Colonic mucosa (tissue), 4 donors: ENCODE measurements at regions not wholly inside any gene's neighbourhood (a gene's known extent, or its start where the extent isn't known, plus 50 kb on each side); places are given as distances from the start of the nearest gene placed in this dataset.

Source experiments
- DNase-seq: peaks from one replicate; pipeline ENCODE4 v3.0.0-alpha.2; 2020
- H3K27ac ChIP-seq: fragments of 200-600 bp; one replicate; pipeline ENCODE4 v1.8.0; 2021
- H3K27me3 ChIP-seq: fragments of 200-600 bp; one replicate; pipeline ENCODE4 v1.8.0; 2021
- H3K36me3 ChIP-seq: fragments of 200-600 bp; one replicate; pipeline ENCODE4 v1.8.0; 2021
- H3K4me1 ChIP-seq: fragments of 200-600 bp; one replicate; pipeline ENCODE4 v1.8.0; 2021; ENCODE audit warnings: mild to moderate bottlenecking
- H3K4me3 ChIP-seq: fragments of 200-600 bp; one replicate; pipeline ENCODE4 v1.8.0; 2021
- H3K9ac ChIP-seq, 2 donors: one replicate each; pipeline ENCODE4 v1.7.0; 2013; ENCODE audit warnings: control low read depth in 2 of 2, low read depth in 2 of 2, low read length in 2 of 2
- H3K9me3 ChIP-seq: fragments of 200-600 bp; one replicate; pipeline ENCODE4 v1.8.0; 2021
- CTCF ChIP-seq: fragments of 200-600 bp; IDR thresholded peaks from one replicate; pipeline ENCODE4 v1.8.0; 2022; ENCODE audit warnings: antibody characterized with exemption, mild to moderate bottlenecking
- intact Hi-C: fragments of 100-400 bp; cut with DNase I; formaldehyde crosslinking; loops from one replicate; pipeline ENCODE4 v1.14.1; 2022
- donor health status: healthy.
- donor health status: DM: no; HTN: no; CAD: no.
- donor health status: DM: no; HTN: no; CAD: no.

GRCh38 chr11:32332990-32333319 lies 102.4 kb downstream of the WT1 start:
- H3K27me3 ChIP-seq = no peaks in the 10 kb centered on the region
- peak overlapping the region; percentile 35 for H3K4me3 ChIP-seq
- TF ChIP-seq CTCF = no peak
- no peaks in the 10 kb centered on the region for H3K4me1 ChIP-seq
- no peak overlapping the region for H3K9ac ChIP-seq
- intact Hi-C loops = no loop called here
- H3K27ac ChIP-seq = no peak overlapping the region
- DNase-seq = no peak
- H3K36me3 ChIP-seq = no peaks in the 10 kb centered on the region
- no peaks in the 10 kb centered on the region for H3K9me3 ChIP-seq

DNA sequence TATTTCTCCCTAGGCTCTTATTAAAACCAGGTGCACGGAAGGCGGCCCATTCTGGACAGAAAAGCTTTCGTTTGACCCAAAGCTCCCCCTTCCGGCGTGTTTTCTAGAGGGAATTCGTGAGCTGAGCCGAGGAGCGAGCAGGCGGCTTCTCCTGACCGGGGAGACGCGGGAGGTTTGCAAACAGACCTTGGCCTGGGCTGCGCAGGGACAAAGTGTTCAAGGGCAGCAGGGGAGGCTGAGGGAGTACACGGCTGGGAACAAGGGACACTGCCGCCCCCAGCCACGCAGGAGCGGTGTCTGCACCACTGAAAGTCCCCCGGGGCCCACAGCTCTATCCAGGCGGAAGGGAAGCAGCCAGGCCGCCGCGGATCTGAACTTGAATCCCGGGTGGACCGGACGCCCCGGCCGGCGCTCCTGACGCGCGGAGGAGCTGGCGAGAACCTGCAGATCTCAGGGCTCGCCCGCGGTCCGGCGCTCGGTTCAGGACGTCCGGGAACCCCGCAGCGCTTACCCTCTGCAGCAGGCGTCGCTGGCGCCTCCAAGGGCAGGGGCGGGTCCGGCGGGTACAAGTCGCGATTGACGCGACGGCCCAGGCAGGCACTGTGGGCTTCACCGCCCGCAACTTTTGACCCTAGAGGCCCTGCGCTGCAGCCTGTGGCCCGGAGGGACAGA lies 101.9 kb downstream of the WT1 start:
- Histone ChIP-seq H3K27me3 (no peaks in the 10 kb centered on the region), H3K36me3 (no peaks in the 10 kb centered on the region), H3K9ac (peak overlapping the region in 1 of 2 donors; percentile 26), H3K9me3 (no peaks in the 10 kb centered on the region), H3K4me3 (peak overlapping the region; percentile 35), H3K27ac (no peak overlapping the region), H3K4me1 (no peaks in the 10 kb centered on the region)
- intact Hi-C loops = no loop called here
- peak; percentile 77 for DNase-seq
- no peak for TF ChIP-seq CTCF

DNA sequence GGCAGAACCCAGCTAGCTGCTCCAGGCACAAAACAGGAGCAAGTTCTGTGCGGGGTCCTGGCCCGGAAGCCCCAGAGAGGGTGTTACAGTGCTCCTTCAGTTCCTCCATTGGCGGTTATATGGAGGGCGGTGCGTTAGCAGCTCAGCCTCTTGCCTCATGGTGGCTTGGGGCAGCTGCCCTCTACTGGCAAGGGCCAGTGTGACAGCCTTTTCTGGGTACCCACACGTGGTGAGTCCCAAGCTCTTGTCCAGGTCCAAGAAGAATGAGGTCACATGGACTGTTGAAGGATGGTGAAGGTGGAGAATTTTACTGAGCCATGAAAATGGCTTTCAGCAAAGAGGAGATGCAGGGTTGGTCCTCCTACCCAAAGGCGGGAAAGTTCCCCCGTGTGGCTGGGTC lies 100.5 kb downstream of the WT1 start:
- H3K36me3 ChIP-seq = no peaks in the 10 kb centered on the region
- no peaks in the 10 kb centered on the region for H3K27me3 ChIP-seq
- no peak overlapping the region for H3K9ac ChIP-seq
- TF ChIP-seq CTCF = peak; percentile 16
- H3K27ac ChIP-seq = no peak overlapping the region
- DNase-seq = peak; percentile 36
- no peak overlapping the region for H3K4me3 ChIP-seq
- H3K4me1 ChIP-seq = no peaks in the 10 kb centered on the region
- no peaks in the 10 kb centered on the region for H3K9me3 ChIP-seq
- intact Hi-C loops = no loop called here
